Liver (tissue), 3 donors: ENCODE measurements at regions not wholly inside any gene's neighbourhood (a gene's known extent, or its start where the extent isn't known, plus 50 kb on each side); places are given as distances from the start of the nearest gene placed in this dataset.

Experiments
- RAD21 ChIP-seq, 2 donors: IDR thresholded peaks; 2 replicates each; pipeline ENCODE4 v1.6.1; 2016; ENCODE audit warnings: antibody characterized with exemption in 2 of 2, mild to moderate bottlenecking in 2 of 2
- TF ChIP-seq, protein P1 (sequence below): fragments of 150-350 bp; IDR thresholded peaks from 2 replicates; pipeline ENCODE4 v1.5.1; 2017; ENCODE audit warnings: improper control_type of control experiment, low read depth, low read length; ENCODE audit not compliant: missing input control
- donor health status: healthy.
- donor health status: healthy.

DNA sequence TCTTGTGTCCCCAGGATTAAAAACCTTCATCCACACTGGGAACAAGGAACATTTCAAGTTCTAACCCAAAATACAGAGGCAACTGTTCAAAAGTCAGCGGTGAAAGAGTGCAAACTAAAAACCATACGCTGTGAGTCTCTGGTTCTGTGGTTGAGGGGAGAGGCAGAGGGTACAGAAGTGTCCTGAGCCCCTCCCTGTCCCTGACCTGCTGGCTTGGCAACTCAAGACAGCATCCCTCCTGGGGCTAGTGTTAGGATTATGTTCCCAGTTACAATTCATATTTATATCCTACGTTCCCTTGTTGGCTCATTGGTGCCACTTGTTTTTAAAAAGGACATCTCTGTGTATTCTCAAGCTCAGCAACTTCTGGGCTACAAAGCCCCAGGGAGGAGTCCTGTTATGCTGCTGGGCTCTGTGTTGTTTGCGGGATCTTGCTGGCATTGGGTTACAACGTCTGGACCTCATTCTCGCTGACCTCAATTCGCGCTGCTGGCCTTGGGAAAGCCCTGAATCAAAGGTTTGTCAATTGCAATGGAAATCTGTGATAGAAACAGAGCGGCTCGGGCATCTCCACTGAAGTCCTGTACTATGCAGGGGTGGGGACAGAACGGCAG is 420.8 kb downstream of the FUT8 start:
- TF ChIP-seq, protein P1, sequence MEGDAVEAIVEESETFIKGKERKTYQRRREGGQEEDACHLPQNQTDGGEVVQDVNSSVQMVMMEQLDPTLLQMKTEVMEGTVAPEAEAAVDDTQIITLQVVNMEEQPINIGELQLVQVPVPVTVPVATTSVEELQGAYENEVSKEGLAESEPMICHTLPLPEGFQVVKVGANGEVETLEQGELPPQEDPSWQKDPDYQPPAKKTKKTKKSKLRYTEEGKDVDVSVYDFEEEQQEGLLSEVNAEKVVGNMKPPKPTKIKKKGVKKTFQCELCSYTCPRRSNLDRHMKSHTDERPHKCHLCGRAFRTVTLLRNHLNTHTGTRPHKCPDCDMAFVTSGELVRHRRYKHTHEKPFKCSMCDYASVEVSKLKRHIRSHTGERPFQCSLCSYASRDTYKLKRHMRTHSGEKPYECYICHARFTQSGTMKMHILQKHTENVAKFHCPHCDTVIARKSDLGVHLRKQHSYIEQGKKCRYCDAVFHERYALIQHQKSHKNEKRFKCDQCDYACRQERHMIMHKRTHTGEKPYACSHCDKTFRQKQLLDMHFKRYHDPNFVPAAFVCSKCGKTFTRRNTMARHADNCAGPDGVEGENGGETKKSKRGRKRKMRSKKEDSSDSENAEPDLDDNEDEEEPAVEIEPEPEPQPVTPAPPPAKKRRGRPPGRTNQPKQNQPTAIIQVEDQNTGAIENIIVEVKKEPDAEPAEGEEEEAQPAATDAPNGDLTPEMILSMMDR, result no peak
- no peak for TF ChIP-seq RAD21 (IDR thresholded peaks at IDR 0.05)
